HL-60 (cell line): ENCODE measurements at regions not wholly inside any gene's neighbourhood (a gene's known extent, or its start where the extent isn't known, plus 50 kb on each side); places are given as distances from the start of the nearest gene placed in this dataset.

Experiments
- GABPA ChIP-seq: IDR thresholded peaks from 2 replicates; pipeline ENCODE4 v1.6.1; 2012; ENCODE audit warnings: low read depth
- POLR2AphosphoS5 ChIP-seq: IDR thresholded peaks from 2 replicates; pipeline ENCODE4 v1.6.1; 2012; ENCODE audit warnings: low read depth
- SPI1 ChIP-seq: IDR thresholded peaks from 2 replicates; pipeline ENCODE4 v1.6.1; 2012; ENCODE audit warnings: low read depth, mild to moderate bottlenecking, borderline replicate concordance
- TF ChIP-seq, protein P1 (sequence below): IDR thresholded peaks from one replicate; pipeline ENCODE4 v1.5.1; 2011; ENCODE audit warnings: low read length, control low read depth, inconsistent platforms; ENCODE audit not compliant: insufficient read depth
- TF ChIP-seq, protein P2 (sequence below): IDR thresholded peaks from 2 replicates; pipeline ENCODE4 v1.6.1; 2012; ENCODE audit warnings: low read depth; ENCODE audit not compliant: insufficient replicate concordance

DNA sequence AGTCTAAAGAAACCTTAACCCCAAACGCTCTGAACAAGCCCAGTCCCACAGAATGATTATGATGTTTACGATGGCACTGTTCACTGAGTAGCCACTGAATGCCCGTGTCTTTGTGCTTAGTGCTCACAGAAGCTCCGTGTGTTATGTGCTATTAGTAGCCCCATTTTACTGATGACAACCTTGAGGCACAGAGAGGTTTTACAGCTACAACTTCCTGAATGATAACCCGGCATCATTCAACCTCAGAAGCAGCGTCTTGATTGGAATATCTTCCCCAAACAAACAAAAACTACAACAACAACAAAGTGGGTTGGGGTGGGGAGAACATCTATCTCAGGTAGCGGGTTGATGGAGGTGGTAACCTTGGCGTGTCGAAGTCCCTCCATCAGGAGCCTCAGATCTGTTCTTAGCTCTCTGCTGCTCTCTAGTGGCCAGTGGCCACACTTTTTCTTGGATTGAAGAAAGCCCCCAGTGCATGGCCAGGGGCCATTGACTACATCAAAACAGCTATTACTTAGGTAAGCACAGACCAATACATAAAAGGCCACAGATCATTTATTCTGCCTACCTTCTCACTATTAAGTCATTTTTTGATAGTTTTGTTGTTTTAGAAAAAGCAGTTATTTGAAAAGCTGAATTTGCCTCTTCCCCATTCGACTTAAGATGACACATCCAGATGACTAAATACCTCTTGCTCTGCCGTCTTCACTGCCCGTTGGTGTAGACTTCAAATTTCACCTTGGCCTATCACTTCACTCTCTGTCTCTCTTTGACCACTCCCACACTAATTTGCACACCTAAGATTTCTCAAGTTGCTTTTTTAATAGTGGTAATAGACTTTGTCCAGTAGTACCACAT lies 376.9 kb downstream of the GALC start:
- TF ChIP-seq, protein P1, sequence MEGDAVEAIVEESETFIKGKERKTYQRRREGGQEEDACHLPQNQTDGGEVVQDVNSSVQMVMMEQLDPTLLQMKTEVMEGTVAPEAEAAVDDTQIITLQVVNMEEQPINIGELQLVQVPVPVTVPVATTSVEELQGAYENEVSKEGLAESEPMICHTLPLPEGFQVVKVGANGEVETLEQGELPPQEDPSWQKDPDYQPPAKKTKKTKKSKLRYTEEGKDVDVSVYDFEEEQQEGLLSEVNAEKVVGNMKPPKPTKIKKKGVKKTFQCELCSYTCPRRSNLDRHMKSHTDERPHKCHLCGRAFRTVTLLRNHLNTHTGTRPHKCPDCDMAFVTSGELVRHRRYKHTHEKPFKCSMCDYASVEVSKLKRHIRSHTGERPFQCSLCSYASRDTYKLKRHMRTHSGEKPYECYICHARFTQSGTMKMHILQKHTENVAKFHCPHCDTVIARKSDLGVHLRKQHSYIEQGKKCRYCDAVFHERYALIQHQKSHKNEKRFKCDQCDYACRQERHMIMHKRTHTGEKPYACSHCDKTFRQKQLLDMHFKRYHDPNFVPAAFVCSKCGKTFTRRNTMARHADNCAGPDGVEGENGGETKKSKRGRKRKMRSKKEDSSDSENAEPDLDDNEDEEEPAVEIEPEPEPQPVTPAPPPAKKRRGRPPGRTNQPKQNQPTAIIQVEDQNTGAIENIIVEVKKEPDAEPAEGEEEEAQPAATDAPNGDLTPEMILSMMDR = peak; percentile 63
- TF ChIP-seq POLR2AphosphoS5 (no peak), GABPA (no peak), SPI1 (no peak)
- TF ChIP-seq, protein P2, sequence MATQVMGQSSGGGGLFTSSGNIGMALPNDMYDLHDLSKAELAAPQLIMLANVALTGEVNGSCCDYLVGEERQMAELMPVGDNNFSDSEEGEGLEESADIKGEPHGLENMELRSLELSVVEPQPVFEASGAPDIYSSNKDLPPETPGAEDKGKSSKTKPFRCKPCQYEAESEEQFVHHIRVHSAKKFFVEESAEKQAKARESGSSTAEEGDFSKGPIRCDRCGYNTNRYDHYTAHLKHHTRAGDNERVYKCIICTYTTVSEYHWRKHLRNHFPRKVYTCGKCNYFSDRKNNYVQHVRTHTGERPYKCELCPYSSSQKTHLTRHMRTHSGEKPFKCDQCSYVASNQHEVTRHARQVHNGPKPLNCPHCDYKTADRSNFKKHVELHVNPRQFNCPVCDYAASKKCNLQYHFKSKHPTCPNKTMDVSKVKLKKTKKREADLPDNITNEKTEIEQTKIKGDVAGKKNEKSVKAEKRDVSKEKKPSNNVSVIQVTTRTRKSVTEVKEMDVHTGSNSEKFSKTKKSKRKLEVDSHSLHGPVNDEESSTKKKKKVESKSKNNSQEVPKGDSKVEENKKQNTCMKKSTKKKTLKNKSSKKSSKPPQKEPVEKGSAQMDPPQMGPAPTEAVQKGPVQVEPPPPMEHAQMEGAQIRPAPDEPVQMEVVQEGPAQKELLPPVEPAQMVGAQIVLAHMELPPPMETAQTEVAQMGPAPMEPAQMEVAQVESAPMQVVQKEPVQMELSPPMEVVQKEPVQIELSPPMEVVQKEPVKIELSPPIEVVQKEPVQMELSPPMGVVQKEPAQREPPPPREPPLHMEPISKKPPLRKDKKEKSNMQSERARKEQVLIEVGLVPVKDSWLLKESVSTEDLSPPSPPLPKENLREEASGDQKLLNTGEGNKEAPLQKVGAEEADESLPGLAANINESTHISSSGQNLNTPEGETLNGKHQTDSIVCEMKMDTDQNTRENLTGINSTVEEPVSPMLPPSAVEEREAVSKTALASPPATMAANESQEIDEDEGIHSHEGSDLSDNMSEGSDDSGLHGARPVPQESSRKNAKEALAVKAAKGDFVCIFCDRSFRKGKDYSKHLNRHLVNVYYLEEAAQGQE = no peak
